ENCODE measurements at regions not wholly inside any gene's neighbourhood (a gene's known extent, or its start where the extent isn't known, plus 50 kb on each side); places are given as distances from the start of the nearest gene placed in this dataset.
A peak's percentile ranks its signal among the peaks of the same experiment; 100 is the strongest.
"Not testable (repeated sequence)": the region's sequence is repeated elsewhere in the genome, so short reads cannot be mapped to it uniquely, and the experiment has no call there.

- FAIRE-seq; DNase-seq (ENCODE audit: low spot score): not testable (repeated sequence)
Observed at GRCh38 chr2:111355823-111356511, 235.3 kb downstream of the BCL2L11 start.

GRCh38 chr2:111356512-111357031 lies 235.9 kb downstream of the BCL2L11 start:
- DNase-seq (ENCODE audit: low spot score), result not testable (repeated sequence)
- FAIRE-seq, result peak; percentile 67

GRCh38 chr2:111365986-111366640 lies 245.4 kb downstream of the BCL2L11 start:
- FAIRE-seq; DNase-seq (ENCODE audit: low spot score): not testable (repeated sequence)

GRCh38 chr2:111366641-111367029 lies 245.9 kb downstream of the BCL2L11 start:
- not testable (repeated sequence) for DNase-seq (ENCODE audit: low spot score); FAIRE-seq

- FAIRE-seq; DNase-seq (ENCODE audit: low spot score): not testable (repeated sequence)
Observed at GRCh38 chr2:111367080-111367479, 246.4 kb downstream of the BCL2L11 start.

GRCh38 chr2:111367871-111368270 lies 247.2 kb downstream of the BCL2L11 start:
- peak; percentile 39 for DNase-seq (ENCODE audit: low spot score)
- FAIRE-seq, result not testable (repeated sequence)

- peak; percentile 98 for FAIRE-seq
- not testable (repeated sequence) for DNase-seq (ENCODE audit: low spot score)
Observed at GRCh38 chr2:111368288-111368687, 247.6 kb downstream of the BCL2L11 start.

GRCh38 chr2:111373060-111373459 lies 252.3 kb downstream of the BCL2L11 start:
- not testable (repeated sequence) for FAIRE-seq; DNase-seq (ENCODE audit: low spot score)

- not testable (repeated sequence) for DNase-seq (ENCODE audit: low spot score)
Observed at GRCh38 chr2:111373989-111374388, 253.3 kb downstream of the BCL2L11 start.

GRCh38 chr2:111374734-111375133 lies 254.0 kb downstream of the BCL2L11 start:
- not testable (repeated sequence) for FAIRE-seq; DNase-seq (ENCODE audit: low spot score)

More at GRCh38 chr2:111373989-111374388, 253.3 kb downstream of the BCL2L11 start:
- not testable (repeated sequence) for FAIRE-seq

GRCh38 chr2:111375320-111375883 lies 254.7 kb downstream of the BCL2L11 start:
- not testable (repeated sequence) for FAIRE-seq; DNase-seq (ENCODE audit: low spot score)

GRCh38 chr2:111376272-111376970 lies 255.7 kb downstream of the BCL2L11 start:
- FAIRE-seq; DNase-seq (ENCODE audit: low spot score): not testable (repeated sequence)

- not testable (repeated sequence) for FAIRE-seq; DNase-seq (ENCODE audit: low spot score)
Observed at GRCh38 chr2:111376971-111377352, 256.2 kb downstream of the BCL2L11 start.

- DNase-seq (ENCODE audit: low spot score); FAIRE-seq: not testable (repeated sequence)
Observed at GRCh38 chr2:111377386-111377959, 256.8 kb downstream of the BCL2L11 start.

- FAIRE-seq; DNase-seq (ENCODE audit: low spot score): not testable (repeated sequence)
Observed at GRCh38 chr2:111378348-111378747, 257.6 kb downstream of the BCL2L11 start.

- DNase-seq (ENCODE audit: low spot score); FAIRE-seq: not testable (repeated sequence)
Observed at GRCh38 chr2:111380733-111381439, 260.2 kb downstream of the BCL2L11 start.

- not testable (repeated sequence) for DNase-seq (ENCODE audit: low spot score); FAIRE-seq
Observed at GRCh38 chr2:111381530-111382306, 261.0 kb downstream of the BCL2L11 start.

GRCh38 chr2:111382507-111382906 lies 261.8 kb downstream of the BCL2L11 start:
- not testable (repeated sequence) for DNase-seq (ENCODE audit: low spot score); FAIRE-seq

- DNase-seq (ENCODE audit: low spot score); FAIRE-seq: not testable (repeated sequence)
Observed at GRCh38 chr2:111383311-111383710, 262.6 kb downstream of the BCL2L11 start.
